Left kidney (tissue), 1 donor: ENCODE measurements at regions not wholly inside any gene's neighbourhood (a gene's known extent, or its start where the extent isn't known, plus 50 kb on each side); places are given as distances from the start of the nearest gene placed in this dataset.

Experiments
- DNase-seq: peaks from one replicate; pipeline ENCODE4 v3.0.0-alpha.2; 2013

DNA sequence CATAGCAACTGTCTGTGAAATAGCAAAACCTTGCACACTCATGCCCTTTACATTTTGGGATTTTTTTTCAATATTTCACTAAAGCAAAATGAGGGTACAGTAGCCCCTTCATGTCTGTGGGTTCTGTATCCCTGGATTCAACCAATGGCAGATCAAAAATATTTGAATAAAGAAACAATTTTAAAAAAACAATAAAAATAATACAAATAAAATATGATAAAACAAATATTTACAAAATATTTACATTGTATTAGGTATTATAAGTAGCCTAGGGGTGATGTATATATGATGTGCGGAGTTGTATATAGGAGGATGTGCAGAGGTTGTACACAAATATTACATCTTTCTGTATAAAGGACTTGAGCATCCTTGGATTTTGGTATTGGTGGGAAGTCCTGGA is 67.3 kb upstream of the CDH10 start:
- no peak for DNase-seq

DNA sequence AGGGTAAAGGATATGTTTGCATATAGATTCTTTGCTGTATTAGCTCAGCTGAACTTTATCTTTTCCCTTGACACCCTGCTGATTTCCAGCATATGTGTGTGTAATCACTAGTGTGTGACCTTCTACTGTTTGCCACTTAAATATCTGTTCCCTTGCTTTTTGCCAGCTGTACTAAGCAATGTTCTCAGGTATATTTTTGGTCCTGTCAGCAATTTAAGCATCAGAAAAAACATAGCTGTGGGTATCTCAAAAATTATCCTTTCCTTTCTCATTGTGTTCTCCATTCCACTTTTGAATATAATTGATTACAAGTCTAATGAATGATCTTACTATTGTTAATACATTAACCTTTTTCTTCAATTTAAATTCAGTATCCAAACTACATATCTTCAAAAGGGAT is 59.2 kb upstream of the CDH10 start:
- DNase-seq = no peak
